ENCODE measurements at regions not wholly inside any gene's neighbourhood (a gene's known extent, or its start where the extent isn't known, plus 50 kb on each side); places are given as distances from the start of the nearest gene placed in this dataset.

GRCh38 chr9:87093777-87094176, 146.5 kb upstream of the GAS1 start:
- TF ChIP-seq CTCF (IDR thresholded peaks at IDR 0.05; ENCODE audit: low read depth, low read length) = no peak

GRCh38 chr9:87095951-87096350, 148.6 kb upstream of the GAS1 start:
- no peak for DNase-seq (ENCODE audit: extremely low read depth, low read depth)
- TF ChIP-seq CTCF (IDR thresholded peaks at IDR 0.05; ENCODE audit: low read depth, low read length) = no peak

More at GRCh38 chr9:87093777-87094176, 146.5 kb upstream of the GAS1 start:
- no peak for DNase-seq (ENCODE audit: extremely low read depth, low read depth)

- TF ChIP-seq CTCF (IDR thresholded peaks at IDR 0.05; ENCODE audit: low read depth, low read length) = no peak
- no peak for DNase-seq (ENCODE audit: extremely low read depth, low read depth)
Observed at GRCh38 chr9:87096506-87096905, 149.2 kb upstream of the GAS1 start.

GRCh38 chr9:87097238-87097637, 149.9 kb upstream of the GAS1 start:
- no peak for DNase-seq (ENCODE audit: extremely low read depth, low read depth)
- no peak for TF ChIP-seq CTCF (IDR thresholded peaks at IDR 0.05; ENCODE audit: low read depth, low read length)

- TF ChIP-seq CTCF (IDR thresholded peaks at IDR 0.05; ENCODE audit: low read depth, low read length) = no peak
- no peak for DNase-seq (ENCODE audit: extremely low read depth, low read depth)
Observed at GRCh38 chr9:87099407-87099806, 152.1 kb upstream of the GAS1 start.

DNA sequence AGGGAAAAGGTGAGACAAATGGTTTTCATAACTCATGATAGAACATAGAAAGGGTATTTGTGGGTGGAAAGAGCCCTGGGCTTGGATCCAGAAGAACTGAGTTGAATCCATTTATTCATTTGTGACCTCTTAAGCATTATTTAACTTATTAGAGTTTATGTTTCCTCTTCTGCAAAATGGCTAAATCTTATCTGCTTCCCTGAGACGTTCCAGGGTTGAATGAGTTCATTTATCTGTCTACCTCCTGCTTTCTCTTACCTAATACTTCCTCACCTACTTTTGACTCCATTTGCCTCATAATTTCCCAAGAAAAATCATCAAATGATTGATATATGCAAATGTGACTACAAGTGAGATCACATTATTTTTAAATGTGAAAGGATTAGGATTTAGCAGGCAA, 152.7 kb upstream of the GAS1 start:
- no peak for DNase-seq (ENCODE audit: extremely low read depth, low read depth)
- no peak for TF ChIP-seq CTCF (IDR thresholded peaks at IDR 0.05; ENCODE audit: low read depth, low read length)

DNA sequence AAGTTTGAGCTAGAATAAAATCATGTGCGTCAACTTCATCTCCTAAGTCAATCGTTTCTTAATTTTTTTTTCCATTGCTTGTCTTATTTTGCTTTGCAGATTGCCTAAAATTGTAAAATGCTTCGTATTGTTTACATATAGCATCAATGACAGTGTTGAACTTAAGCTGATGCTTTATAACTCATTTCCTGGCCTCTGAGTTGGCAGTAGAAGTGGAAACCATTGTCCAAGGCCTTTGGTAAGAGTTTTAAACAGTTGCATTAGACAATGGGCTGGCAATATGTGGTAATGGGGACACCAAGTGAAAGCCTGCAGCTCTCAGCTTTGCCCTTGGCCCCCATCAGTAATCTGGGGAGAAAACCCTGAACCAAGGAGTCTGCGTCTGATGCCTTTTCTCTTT, 154.8 kb upstream of the GAS1 start:
- no peak for TF ChIP-seq CTCF (IDR thresholded peaks at IDR 0.05; ENCODE audit: low read depth, low read length)
- DNase-seq (ENCODE audit: extremely low read depth, low read depth) = no peak

Data from AG09319 (cell line).